ENCODE measurements at regions not wholly inside any gene's neighbourhood (a gene's known extent, or its start where the extent isn't known, plus 50 kb on each side); places are given as distances from the start of the nearest gene placed in this dataset.

GRCh38 chr3:31449318-31449717 is 83.4 kb upstream of the STT3B start:
- no peak for TF ChIP-seq POLR2AphosphoS5 (IDR thresholded peaks at IDR 0.05)
- no peak for TF ChIP-seq CTCF (IDR thresholded peaks at IDR 0.05)

All from breast epithelium (tissue), 3 donors.